ENCODE measurements at regions not wholly inside any gene's neighbourhood (a gene's known extent, or its start where the extent isn't known, plus 50 kb on each side); places are given as distances from the start of the nearest gene placed in this dataset.

DNA sequence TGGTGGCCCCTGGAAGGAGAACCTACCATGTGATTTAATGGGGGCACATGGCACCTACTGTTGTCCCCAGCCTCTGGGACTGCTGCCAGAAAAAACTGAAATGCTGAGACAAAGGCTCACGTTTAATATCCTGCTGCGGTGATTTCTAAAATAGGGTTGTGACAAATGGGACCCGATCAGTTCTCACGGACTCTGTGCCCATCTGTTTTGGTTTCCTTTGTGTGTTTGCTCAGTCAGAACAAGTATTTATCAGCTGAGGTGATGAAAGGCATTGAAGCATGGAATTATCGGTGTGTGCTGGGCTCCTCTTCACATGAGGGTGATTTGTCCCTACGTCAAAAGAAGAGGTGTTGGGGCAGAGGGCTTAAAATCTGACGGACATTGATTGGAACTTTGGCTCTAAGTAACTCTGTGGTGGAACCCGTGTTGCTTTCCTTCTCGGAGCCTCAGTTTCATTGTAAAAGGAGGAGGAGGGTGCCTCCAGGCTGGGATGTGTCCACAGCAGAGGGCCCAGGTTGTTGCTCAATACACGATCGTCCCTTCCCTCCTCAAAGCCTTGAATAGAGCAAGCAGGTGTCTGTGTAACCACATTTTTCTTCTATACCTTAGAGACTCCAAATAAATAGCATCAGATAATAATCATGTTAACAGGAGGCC, 283.3 kb upstream of the RGMA start:
- Histone ChIP-seq H3K4me1 (replicated peaks in 1 of 4; ENCODE audit: control insufficient read depth in 3 of 4, insufficient read depth in 4 of 4, low read length in 3 of 4) (no peaks in the 10 kb centered on the region), H3K4me3 (ENCODE audit: extremely low read depth in 1 of 4, insufficient read depth in 2 of 4, low read depth in 3 of 4, low read length in 4 of 4) (no peak overlapping the region), H3K23ac (ENCODE audit: insufficient read length) (no peak overlapping the region), H3K4me2 (ENCODE audit: insufficient read depth in 1 of 2, low read depth in 2 of 2, low read length in 2 of 2) (no peak overlapping the region), H2BK120ac (replicated peaks; ENCODE audit: low read depth, low read length) (no peak overlapping the region), H3K14ac (ENCODE audit: insufficient read length) (no peak overlapping the region), H4K20me1 (replicated peaks in 1 of 2; ENCODE audit: control insufficient read depth in 1 of 2, insufficient read depth in 2 of 2, low read length in 2 of 2) (no peaks in the 10 kb centered on the region), H3K23me2 (ENCODE audit: low read depth, low read length) (no peaks in the 10 kb centered on the region), H2BK5ac (ENCODE audit: low read depth, low read length) (no peak overlapping the region), H3K56ac (replicated peaks; ENCODE audit: insufficient read length, low read depth, low read length) (no peak overlapping the region), H4K8ac (ENCODE audit: extremely low read depth, insufficient read depth, low read length) (peak overlapping the region; percentile 48; the same call in 1 of the 2 replicates), H2BK12ac (ENCODE audit: low read depth, low read length) (no peak overlapping the region), H3K9me3 (ENCODE audit: insufficient read depth in 2 of 2, low read depth in 1 of 2, low read length in 1 of 2) (no peaks in the 10 kb centered on the region), H3K4ac (replicated peaks; ENCODE audit: insufficient read length, low read depth, low read length) (no peak overlapping the region), H2BK15ac (ENCODE audit: low read length) (peak overlapping the region; percentile 8; the same call in 1 of the 2 replicates), H4K5ac (ENCODE audit: insufficient read length, low read depth, low read length) (no peak overlapping the region), H2BK20ac (ENCODE audit: low read length) (no peak overlapping the region), H3K27me3 (replicated peaks in 1 of 4; ENCODE audit: control insufficient read depth in 3 of 4, extremely low read depth in 1 of 4, insufficient read depth in 3 of 4, low read length in 3 of 4) (no peaks in the 10 kb centered on the region; a peak in 1 of 7 replicates), H2AFZ (ENCODE audit: low read length) (no peak overlapping the region), H4K91ac (replicated peaks; ENCODE audit: insufficient read length, low read length) (no peak overlapping the region), H2AK5ac (ENCODE audit: low read depth, low read length) (0 out of 2 replicates have a peak overlapping the region, but pooled peaks have one; percentile 1), H3K27ac (ENCODE audit: low read depth, low read length) (no peak overlapping the region), H3K36me3 (ENCODE audit: control insufficient read depth in 2 of 4, insufficient read depth in 4 of 4, low read length in 3 of 4) (no peaks in the 10 kb centered on the region), H3K9ac (replicated peaks in 1 of 4; ENCODE audit: extremely low read depth in 1 of 4, low read depth in 3 of 4, low read length in 3 of 4) (no peak overlapping the region), H3K79me1 (ENCODE audit: low read depth, low read length) (no peaks in the 10 kb centered on the region), H3K79me2 (ENCODE audit: control insufficient read depth in 1 of 2, insufficient read depth in 2 of 2, low read length in 2 of 2) (no peaks in the 10 kb centered on the region), H3K18ac (ENCODE audit: extremely low read depth, low read length) (peak overlapping the region; percentile 60; the same call in 1 of the 2 replicates)
- WGBS, 2 experiments (ENCODE audit: extremely low coverage in 1 of 2, insufficient coverage in 1 of 2, insufficient read length in 1 of 2, insufficient replicate concordance in 2 of 2, low coverage in 1 of 2, low lambda C conversion rate in 2 of 2, missing lambda C conversion rate in 1 of 2) = 73% methylated on average over 11 of the region's 11 CpGs; no CpG with 5 or more reads in 1 of the 2 experiments
- DNase-seq (ENCODE audit: low read depth in 1 of 2, low spot score in 2 of 2) (no peak), FAIRE-seq (no peak)
- CTCF ChIA-PET (ENCODE audit: partially characterized antibody) = no interaction called here
- TF ChIP-seq TAF1 (IDR thresholded peaks at IDR 0.05; ENCODE audit: low read depth, low read length) (no peak), RBBP5 (IDR thresholded peaks at IDR 0.05; ENCODE audit: borderline replicate concordance, low read depth, low read length) (no peak)
- POLR2A ChIA-PET (ENCODE audit: partially characterized antibody) = no interaction called here

Measured in H1 (cell line).